ENCODE measurements at regions not wholly inside any gene's neighbourhood (a gene's known extent, or its start where the extent isn't known, plus 50 kb on each side); places are given as distances from the start of the nearest gene placed in this dataset.

DNA sequence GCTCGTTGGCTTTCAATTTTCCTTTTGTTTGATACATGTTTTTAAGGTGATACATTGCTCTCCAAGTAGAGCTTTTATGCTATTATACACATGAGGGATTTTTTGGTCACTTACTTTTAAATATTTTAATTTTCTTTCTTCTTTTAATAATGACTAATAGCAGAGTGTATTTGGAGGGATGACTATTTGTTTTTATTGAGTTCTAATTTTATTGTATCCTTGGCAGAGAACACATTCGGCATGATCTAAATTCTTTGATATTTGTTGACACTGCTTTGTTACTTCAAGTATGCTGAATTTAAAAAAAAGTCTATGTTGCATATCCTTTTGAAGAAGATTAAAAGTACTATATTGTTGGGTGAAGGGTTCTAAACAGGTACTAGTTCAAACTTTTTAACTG lies 149.9 kb upstream of the PDZRN3 start:
- TF ChIP-seq POLR2A (IDR thresholded peaks at IDR 0.05; ENCODE audit: low read length): no peak
- no peak for TF ChIP-seq GATA1 (IDR thresholded peaks at IDR 0.05; ENCODE audit: low read depth, low read length)
